AG04449 (cell line): ENCODE measurements at regions not wholly inside any gene's neighbourhood (a gene's known extent, or its start where the extent isn't known, plus 50 kb on each side); places are given as distances from the start of the nearest gene placed in this dataset.

Experiments
- CTCF ChIA-PET: fragments of 350-600 bp; formaldehyde crosslinking; extraction: SDS; loops from one replicate; lab custom pipeline; 2021; ENCODE audit warnings: antibody characterized with exemption; lab: Yijun Ruan, JAX
- POLR2A ChIA-PET: fragments of 400-600, 350-600 bp; formaldehyde crosslinking; extraction: SDS; loops from one replicate; lab custom pipeline; 2020; ENCODE audit warnings: antibody characterized with exemption, inconsistent platforms; lab: Yijun Ruan, JAX
- DNase-seq: peaks from one replicate; pipeline ENCODE4 v3.0.0-alpha.2; 2010; ENCODE audit warnings: low read depth, low spot score
- H3K4me3 ChIP-seq: 2 replicates; pipeline ENCODE4 v1.5.1; 2011; ENCODE audit warnings: low read depth, mild to moderate bottlenecking, control low read depth, low read length
- CTCF ChIP-seq: IDR thresholded peaks from one replicate; pipeline ENCODE4 v1.5.1; 2011; ENCODE audit warnings: mild to moderate bottlenecking, moderate library complexity, low read length, control low read depth, inconsistent platforms; ENCODE audit not compliant: insufficient read depth; ENCODE audit errors: missing control alignments

GRCh38 chr3:150309257-150309542 lies 98.9 kb upstream of the TSC22D2 start:
- no peak for TF ChIP-seq CTCF
- ChIA-PET CTCF (no interaction called here), POLR2A (no interaction called here)
- no peak overlapping the region for H3K4me3 ChIP-seq
- no peak for DNase-seq

- no peak for DNase-seq
- ChIA-PET CTCF (no interaction called here), POLR2A (no interaction called here)
- TF ChIP-seq CTCF: no peak
- H3K4me3 ChIP-seq: no peak overlapping the region
These were observed 99.4 kb upstream of the TSC22D2 start for GRCh38 chr3:150308481-150309256.

GRCh38 chr3:150308037-150308319 lies 100.1 kb upstream of the TSC22D2 start:
- POLR2A ChIA-PET: no interaction called here
- no peak for TF ChIP-seq CTCF
- H3K4me3 ChIP-seq: no peak overlapping the region
- no peak for DNase-seq
- CTCF ChIA-PET: interaction anchor here (0.9 kb wide), 2 partner anchors 9 kb away, joined by 3 to 4 read pairs; no protein-coding TSS in a partner anchor

GRCh38 chr3:150307311-150308036 lies 100.6 kb upstream of the TSC22D2 start:
- CTCF ChIA-PET: interaction anchor here (0.9 kb wide), 2 partner anchors 9 kb away, joined by 3 to 4 read pairs; no protein-coding TSS in a partner anchor
- no peak for DNase-seq
- POLR2A ChIA-PET: no interaction called here
- H3K4me3 ChIP-seq: no peak overlapping the region
- TF ChIP-seq CTCF: no peak

GRCh38 chr3:150306906-150307305 lies 101.2 kb upstream of the TSC22D2 start:
- TF ChIP-seq CTCF: no peak
- H3K4me3 ChIP-seq: no peak overlapping the region
- CTCF ChIA-PET: interaction anchor here (0.9 kb wide), 2 partner anchors 8 to 10 kb away, joined by 3 to 4 read pairs; no protein-coding TSS in a partner anchor

GRCh38 chr3:150306083-150306482 lies 102.0 kb upstream of the TSC22D2 start:
- no peak overlapping the region for H3K4me3 ChIP-seq
- no peak for DNase-seq
- POLR2A ChIA-PET: no interaction called here
- CTCF ChIA-PET: no interaction called here
- TF ChIP-seq CTCF: no peak

More at GRCh38 chr3:150306906-150307305, 101.2 kb upstream of the TSC22D2 start:
- no peak for DNase-seq
- POLR2A ChIA-PET: no interaction called here
